ENCODE measurements at regions not wholly inside any gene's neighbourhood (a gene's known extent, or its start where the extent isn't known, plus 50 kb on each side); places are given as distances from the start of the nearest gene placed in this dataset.

DNA sequence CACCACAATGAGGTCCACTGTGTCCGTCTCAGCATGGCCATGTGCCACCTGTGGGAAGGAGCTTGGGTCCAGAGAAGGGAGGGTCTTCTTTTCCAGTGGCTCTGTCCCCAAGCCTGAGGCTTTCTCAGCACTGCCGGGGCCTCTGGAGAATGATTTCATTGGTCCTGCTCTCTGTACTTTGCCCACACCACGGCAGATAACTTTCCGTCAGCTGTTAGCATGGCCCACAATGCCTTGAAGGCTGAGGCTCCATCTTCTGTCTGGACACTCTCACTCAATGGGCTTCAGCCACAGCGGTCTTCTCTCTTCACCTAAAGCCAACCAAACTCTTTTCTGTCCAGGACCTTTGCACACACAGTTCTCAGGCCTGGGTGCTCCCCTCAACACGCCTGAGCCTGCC is 192.5 kb downstream of the CXCL12 start:
- TF ChIP-seq, protein P1, sequence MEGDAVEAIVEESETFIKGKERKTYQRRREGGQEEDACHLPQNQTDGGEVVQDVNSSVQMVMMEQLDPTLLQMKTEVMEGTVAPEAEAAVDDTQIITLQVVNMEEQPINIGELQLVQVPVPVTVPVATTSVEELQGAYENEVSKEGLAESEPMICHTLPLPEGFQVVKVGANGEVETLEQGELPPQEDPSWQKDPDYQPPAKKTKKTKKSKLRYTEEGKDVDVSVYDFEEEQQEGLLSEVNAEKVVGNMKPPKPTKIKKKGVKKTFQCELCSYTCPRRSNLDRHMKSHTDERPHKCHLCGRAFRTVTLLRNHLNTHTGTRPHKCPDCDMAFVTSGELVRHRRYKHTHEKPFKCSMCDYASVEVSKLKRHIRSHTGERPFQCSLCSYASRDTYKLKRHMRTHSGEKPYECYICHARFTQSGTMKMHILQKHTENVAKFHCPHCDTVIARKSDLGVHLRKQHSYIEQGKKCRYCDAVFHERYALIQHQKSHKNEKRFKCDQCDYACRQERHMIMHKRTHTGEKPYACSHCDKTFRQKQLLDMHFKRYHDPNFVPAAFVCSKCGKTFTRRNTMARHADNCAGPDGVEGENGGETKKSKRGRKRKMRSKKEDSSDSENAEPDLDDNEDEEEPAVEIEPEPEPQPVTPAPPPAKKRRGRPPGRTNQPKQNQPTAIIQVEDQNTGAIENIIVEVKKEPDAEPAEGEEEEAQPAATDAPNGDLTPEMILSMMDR (IDR thresholded peaks at IDR 0.05; ENCODE audit: control insufficient read depth, insufficient read depth, low read depth, low read length, missing control alignments) = no peak
- no peak for DNase-seq (ENCODE audit: low read depth)
- H3K4me3 ChIP-seq (ENCODE audit: control insufficient read depth, low read depth, low read length) = no peak overlapping the region

DNA sequence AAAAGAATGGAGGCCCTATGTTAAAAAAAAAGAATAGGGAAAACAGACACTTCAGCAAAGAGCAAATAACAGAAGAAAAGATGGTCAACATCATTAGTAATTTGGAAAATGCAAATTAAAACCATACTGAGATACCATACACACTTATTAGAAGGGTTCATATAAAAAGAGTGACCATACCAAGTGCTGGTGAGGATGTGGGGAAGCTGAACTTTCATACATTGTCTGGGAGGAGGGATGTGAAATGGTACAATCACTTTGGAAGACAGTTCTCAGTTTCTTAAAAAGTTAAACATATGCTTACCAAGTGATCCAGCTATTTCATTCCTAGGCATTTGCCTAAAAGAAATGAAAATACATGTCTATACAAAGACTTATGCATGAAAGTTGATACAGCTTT is 194.4 kb downstream of the CXCL12 start:
- no peak for DNase-seq (ENCODE audit: low read depth)
- TF ChIP-seq, protein P1 (IDR thresholded peaks at IDR 0.05; ENCODE audit: control insufficient read depth, insufficient read depth, low read depth, low read length, missing control alignments) = no peak
- no peak overlapping the region for H3K4me3 ChIP-seq (ENCODE audit: control insufficient read depth, low read depth, low read length)

DNA sequence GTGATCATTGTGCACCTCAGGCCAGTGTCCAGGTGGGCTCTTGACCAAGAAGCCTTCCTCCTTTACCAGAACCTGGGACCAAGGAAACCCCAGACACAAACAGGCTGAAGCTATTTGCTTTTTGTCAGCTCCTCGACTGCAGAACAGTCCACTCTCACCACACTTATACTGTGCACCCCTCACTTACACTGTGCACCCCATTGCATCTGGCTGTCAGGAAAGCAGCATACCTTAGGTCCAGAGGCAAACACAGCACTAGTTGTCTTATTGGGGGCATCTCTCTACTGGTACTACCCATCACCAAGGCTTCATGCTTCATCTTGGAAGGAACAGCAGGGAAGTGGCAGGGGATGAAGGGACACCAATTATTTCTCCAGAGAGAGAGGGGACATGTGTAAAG is 198.1 kb downstream of the CXCL12 start:
- TF ChIP-seq, protein P1 (IDR thresholded peaks at IDR 0.05; ENCODE audit: control insufficient read depth, insufficient read depth, low read depth, low read length, missing control alignments) = no peak
- DNase-seq (ENCODE audit: low read depth) = no peak
- no peak overlapping the region for H3K4me3 ChIP-seq (ENCODE audit: control insufficient read depth, low read depth, low read length)

DNA sequence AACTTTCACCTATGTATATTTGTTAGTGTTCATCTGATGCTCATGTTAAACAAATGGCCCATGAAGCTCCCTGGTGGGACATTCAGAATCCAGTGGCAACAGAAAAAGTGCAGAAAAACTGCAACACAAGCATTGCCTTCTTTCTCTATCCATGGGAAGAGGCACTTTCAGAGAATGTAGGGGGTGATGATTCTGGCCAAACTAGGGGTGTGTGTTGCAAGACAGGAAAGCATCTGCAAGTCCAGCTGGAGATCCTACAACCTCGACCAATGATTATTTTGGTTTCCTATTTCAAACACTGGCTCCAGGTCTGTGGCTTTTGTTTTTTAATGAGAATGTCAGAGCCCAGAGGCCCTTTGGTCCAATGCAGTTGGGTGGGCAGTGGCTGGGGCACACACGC is 198.7 kb downstream of the CXCL12 start:
- peak; percentile 34 for DNase-seq (ENCODE audit: low read depth)
- no peak overlapping the region for H3K4me3 ChIP-seq (ENCODE audit: control insufficient read depth, low read depth, low read length)
- TF ChIP-seq, protein P1 (IDR thresholded peaks at IDR 0.05; ENCODE audit: control insufficient read depth, insufficient read depth, low read depth, low read length, missing control alignments) = no peak

GRCh38 chr10:44185315-44185666 is 199.6 kb downstream of the CXCL12 start:
- no peak for DNase-seq (ENCODE audit: low read depth)
- TF ChIP-seq, protein P1 (IDR thresholded peaks at IDR 0.05; ENCODE audit: control insufficient read depth, insufficient read depth, low read depth, low read length, missing control alignments) = no peak
- no peak overlapping the region for H3K4me3 ChIP-seq (ENCODE audit: control insufficient read depth, low read depth, low read length)

- TF ChIP-seq, protein P1 (IDR thresholded peaks at IDR 0.05; ENCODE audit: control insufficient read depth, insufficient read depth, low read depth, low read length, missing control alignments) = no peak
- no peak for DNase-seq (ENCODE audit: low read depth)
- H3K4me3 ChIP-seq (ENCODE audit: control insufficient read depth, low read depth, low read length) = no peak overlapping the region
Measured at GRCh38 chr10:44184633-44185314, 200.1 kb downstream of the CXCL12 start.
